Spleen (tissue), 7 donors: ENCODE measurements at regions not wholly inside any gene's neighbourhood (a gene's known extent, or its start where the extent isn't known, plus 50 kb on each side); places are given as distances from the start of the nearest gene placed in this dataset.

Experiments used
- POLR2A ChIP-seq, 3 donors: fragments of 450-650 bp; IDR thresholded peaks; one replicate each; pipeline ENCODE4 v1.5.1; 2017; ENCODE audit warnings: antibody characterized with exemption in 3 of 3, mild to moderate bottlenecking in 1 of 3
- POLR2AphosphoS5 ChIP-seq, 3 donors: sonication (generic); formaldehyde crosslinking; IDR thresholded peaks; one replicate each; pipeline ENCODE4 v1.5.1; 2017; ENCODE audit warnings: antibody characterized with exemption in 3 of 3
- TF ChIP-seq, protein P1 (sequence below), 11 experiments: fragments of 200-600 bp in 7 of 11; fragments of 450-650 bp in 4 of 11; sonication (generic) in 4 of 11; IDR thresholded peaks in 8 of 11; conservative IDR thresholded peaks in 3 of 11; 1 replicate in 7 of 11; 2 replicates in 4 of 11; pipeline versions ENCODE4 v1.4.0 to v1.8.0; 2016 to 2021; ENCODE audit warnings: antibody characterized with exemption in 11 of 11, inconsistent platforms in 4 of 11, mild to moderate bottlenecking in 1 of 11
- donor health status: DM: no; HTN: no; CAD: no; lungs with moderate emphysema.
- donor health status: DM: no; HTN: no; CAD: no.
- donor health status: DM: no; HTN: no; CAD: no.

DNA sequence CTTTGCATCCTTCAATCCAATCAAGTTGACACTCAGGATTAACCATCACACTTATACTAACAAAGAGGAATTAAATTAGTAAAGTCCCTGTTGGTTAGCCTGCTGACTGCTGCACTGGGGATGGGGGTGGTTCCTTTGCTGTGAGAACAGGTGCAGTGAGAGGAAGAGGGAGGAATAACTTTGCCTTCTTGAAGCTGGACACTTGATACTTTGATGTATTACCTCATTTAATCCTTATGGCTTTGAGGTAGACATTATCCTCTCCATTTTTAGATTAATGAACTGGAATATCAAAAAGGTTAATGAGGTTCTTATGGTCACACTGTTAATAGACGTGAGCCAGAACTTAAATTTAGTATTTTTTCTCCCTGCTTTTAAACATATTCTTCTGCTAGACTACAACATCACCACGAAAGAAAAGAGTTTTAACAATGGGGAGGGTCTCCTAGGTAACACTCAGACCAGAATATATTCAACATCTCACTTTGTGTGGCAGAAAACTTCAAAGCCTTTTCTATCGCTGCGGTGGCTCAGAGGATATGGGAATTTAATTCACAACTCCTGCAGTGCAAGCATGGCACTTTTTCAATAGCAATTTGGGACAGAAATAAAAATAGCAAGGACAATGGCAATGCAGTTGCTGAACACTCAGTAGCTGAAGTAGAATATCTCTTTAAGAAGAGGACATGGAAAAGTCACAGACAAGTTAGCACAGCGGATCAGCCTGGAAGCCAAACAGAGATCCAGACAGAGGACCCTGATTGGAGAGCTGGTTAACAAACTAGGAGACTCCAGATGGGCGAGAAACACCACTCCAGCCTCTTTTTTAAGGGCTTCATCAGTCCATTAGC, 68.8 kb upstream of the DNAH14 start:
- TF ChIP-seq POLR2A (IDR thresholded peaks at IDR 0.05) (no peak), POLR2AphosphoS5 (IDR thresholded peaks at IDR 0.05) (no peak)
- TF ChIP-seq, protein P1, sequence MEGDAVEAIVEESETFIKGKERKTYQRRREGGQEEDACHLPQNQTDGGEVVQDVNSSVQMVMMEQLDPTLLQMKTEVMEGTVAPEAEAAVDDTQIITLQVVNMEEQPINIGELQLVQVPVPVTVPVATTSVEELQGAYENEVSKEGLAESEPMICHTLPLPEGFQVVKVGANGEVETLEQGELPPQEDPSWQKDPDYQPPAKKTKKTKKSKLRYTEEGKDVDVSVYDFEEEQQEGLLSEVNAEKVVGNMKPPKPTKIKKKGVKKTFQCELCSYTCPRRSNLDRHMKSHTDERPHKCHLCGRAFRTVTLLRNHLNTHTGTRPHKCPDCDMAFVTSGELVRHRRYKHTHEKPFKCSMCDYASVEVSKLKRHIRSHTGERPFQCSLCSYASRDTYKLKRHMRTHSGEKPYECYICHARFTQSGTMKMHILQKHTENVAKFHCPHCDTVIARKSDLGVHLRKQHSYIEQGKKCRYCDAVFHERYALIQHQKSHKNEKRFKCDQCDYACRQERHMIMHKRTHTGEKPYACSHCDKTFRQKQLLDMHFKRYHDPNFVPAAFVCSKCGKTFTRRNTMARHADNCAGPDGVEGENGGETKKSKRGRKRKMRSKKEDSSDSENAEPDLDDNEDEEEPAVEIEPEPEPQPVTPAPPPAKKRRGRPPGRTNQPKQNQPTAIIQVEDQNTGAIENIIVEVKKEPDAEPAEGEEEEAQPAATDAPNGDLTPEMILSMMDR (IDR thresholded peaks at IDR 0.05 in 8 of 11, conservative IDR thresholded peaks at IDR 0.05 in 3 of 11): no peak
